ENCODE measurements at regions not wholly inside any gene's neighbourhood (a gene's known extent, or its start where the extent isn't known, plus 50 kb on each side); places are given as distances from the start of the nearest gene placed in this dataset.

GRCh38 chr18:27411013-27411412 is 225.9 kb upstream of the CHST9 start:
- in situ Hi-C loops (cut with HindIII; ENCODE audit: low sequenced_read_pairs) = no loop called here

- in situ Hi-C loops (cut with HindIII; ENCODE audit: low sequenced_read_pairs) = no loop called here
These were observed 219.7 kb upstream of the CHST9 start for GRCh38 chr18:27404855-27405254.

- in situ Hi-C loops (cut with HindIII; ENCODE audit: low sequenced_read_pairs) = no loop called here
These were observed 214.9 kb upstream of the CHST9 start for GRCh38 chr18:27400001-27400400.

GRCh38 chr18:27395752-27396151 is 210.6 kb upstream of the CHST9 start:
- in situ Hi-C loops (cut with HindIII; ENCODE audit: low sequenced_read_pairs) = no loop called here

- in situ Hi-C loops (cut with HindIII; ENCODE audit: low sequenced_read_pairs) = no loop called here
These were observed 209.6 kb upstream of the CHST9 start for GRCh38 chr18:27394687-27395086.

- in situ Hi-C loops (cut with HindIII; ENCODE audit: low sequenced_read_pairs) = no loop called here
These were observed 197.6 kb upstream of the CHST9 start for GRCh38 chr18:27382567-27383216.

GRCh38 chr18:27378431-27379095 is 193.5 kb upstream of the CHST9 start:
- in situ Hi-C loops (cut with HindIII; ENCODE audit: low sequenced_read_pairs) = no loop called here

GRCh38 chr18:27377251-27377650 is 192.1 kb upstream of the CHST9 start:
- in situ Hi-C loops (cut with HindIII; ENCODE audit: low sequenced_read_pairs) = no loop called here

- in situ Hi-C loops (cut with HindIII; ENCODE audit: low sequenced_read_pairs) = no loop called here
These were observed 187.3 kb upstream of the CHST9 start for GRCh38 chr18:27372386-27372785.

GRCh38 chr18:27366665-27367064 is 181.6 kb upstream of the CHST9 start:
- in situ Hi-C loops (cut with HindIII; ENCODE audit: low sequenced_read_pairs) = no loop called here

- in situ Hi-C loops (cut with HindIII; ENCODE audit: low sequenced_read_pairs) = no loop called here
These were observed 181.0 kb upstream of the CHST9 start for GRCh38 chr18:27366151-27366550.

- in situ Hi-C loops (cut with HindIII; ENCODE audit: low sequenced_read_pairs) = no loop called here
These were observed 178.8 kb upstream of the CHST9 start for GRCh38 chr18:27363872-27364271.

GRCh38 chr18:27361477-27361876 is 176.4 kb upstream of the CHST9 start:
- in situ Hi-C loops (cut with HindIII; ENCODE audit: low sequenced_read_pairs) = no loop called here

GRCh38 chr18:27355308-27355707 is 170.2 kb upstream of the CHST9 start:
- in situ Hi-C loops (cut with HindIII; ENCODE audit: low sequenced_read_pairs) = no loop called here

GRCh38 chr18:27353273-27353672 is 168.2 kb upstream of the CHST9 start:
- in situ Hi-C loops (cut with HindIII; ENCODE audit: low sequenced_read_pairs) = no loop called here

GRCh38 chr18:27349284-27349882 is 164.3 kb upstream of the CHST9 start:
- in situ Hi-C loops (cut with HindIII; ENCODE audit: low sequenced_read_pairs) = no loop called here

GRCh38 chr18:27331606-27332005 is 146.5 kb upstream of the CHST9 start:
- in situ Hi-C loops (cut with HindIII; ENCODE audit: low sequenced_read_pairs) = no loop called here

- in situ Hi-C loops (cut with HindIII; ENCODE audit: low sequenced_read_pairs) = no loop called here
These were observed 129.9 kb upstream of the CHST9 start for GRCh38 chr18:27314996-27315395.

GRCh38 chr18:27313678-27314077 is 128.6 kb upstream of the CHST9 start:
- in situ Hi-C loops (cut with HindIII; ENCODE audit: low sequenced_read_pairs) = no loop called here

- in situ Hi-C loops (cut with HindIII; ENCODE audit: low sequenced_read_pairs) = no loop called here
These were observed 127.7 kb upstream of the CHST9 start for GRCh38 chr18:27312853-27313252.

- in situ Hi-C loops (cut with HindIII; ENCODE audit: low sequenced_read_pairs) = no loop called here
These were observed 127.0 kb upstream of the CHST9 start for GRCh38 chr18:27312153-27312552.

- in situ Hi-C loops (cut with HindIII; ENCODE audit: low sequenced_read_pairs) = no loop called here
These were observed 126.0 kb upstream of the CHST9 start for GRCh38 chr18:27311114-27311513.

Data from endothelial cell of hepatic sinusoid (primary cell).